ENCODE measurements at regions not wholly inside any gene's neighbourhood (a gene's known extent, or its start where the extent isn't known, plus 50 kb on each side); places are given as distances from the start of the nearest gene placed in this dataset.
A peak's percentile ranks its signal among the peaks of the same experiment; 100 is the strongest.

- no peak for TF ChIP-seq CEBPB (IDR thresholded peaks at IDR 0.05; ENCODE audit: borderline replicate concordance in 1 of 2, low read depth in 2 of 2, low read length in 2 of 2)
- no peak for TF ChIP-seq ELK1 (IDR thresholded peaks at IDR 0.05; ENCODE audit: low read depth, low read length)
- no peak for TF ChIP-seq CTCF (IDR thresholded peaks at IDR 0.05 in 2 of 3, conservative IDR thresholded peaks at IDR 0.05 in 1 of 3; ENCODE audit: control insufficient read depth in 2 of 3, extremely low read depth in 1 of 3, insufficient read depth in 1 of 3, low read depth in 3 of 3, low read length in 3 of 3)
- TF ChIP-seq ZNF274 (IDR thresholded peaks at IDR 0.05; ENCODE audit: insufficient read depth, insufficient read length), result no peak
- TF ChIP-seq ZBTB33 (IDR thresholded peaks at IDR 0.05), result no peak
- no peak for TF ChIP-seq POLR2AphosphoS5 (IDR thresholded peaks at IDR 0.05; ENCODE audit: low read length)
- no peak for TF ChIP-seq GABPA (IDR thresholded peaks at IDR 0.05; ENCODE audit: low read depth)
- TF ChIP-seq EGR1 (IDR thresholded peaks at IDR 0.05; ENCODE audit: borderline replicate concordance in 1 of 2, low read depth in 2 of 2, low read length in 2 of 2), result 0 out of 3 replicates have a peak, but pooled peaks of 1 of the 2 experiments have one; percentile 7
- no peak for TF ChIP-seq LARP7 (IDR thresholded peaks at IDR 0.05)
- TF ChIP-seq IRF3 (IDR thresholded peaks at IDR 0.05), result no peak
- TF ChIP-seq RELA (IDR thresholded peaks at IDR 0.05; ENCODE audit: borderline replicate concordance, partially characterized antibody), result no peak
- TF ChIP-seq POLR2A (IDR thresholded peaks at IDR 0.05; ENCODE audit: low read depth, low read length), result no peak
- TF ChIP-seq TBL1XR1 (IDR thresholded peaks at IDR 0.05; ENCODE audit: low read depth, low read length), result no peak
Observed at GRCh38 chr6:114419175-114419574, 76.4 kb upstream of the HS3ST5 start.
